ENCODE measurements at regions not wholly inside any gene's neighbourhood (a gene's known extent, or its start where the extent isn't known, plus 50 kb on each side); places are given as distances from the start of the nearest gene placed in this dataset.

DNA sequence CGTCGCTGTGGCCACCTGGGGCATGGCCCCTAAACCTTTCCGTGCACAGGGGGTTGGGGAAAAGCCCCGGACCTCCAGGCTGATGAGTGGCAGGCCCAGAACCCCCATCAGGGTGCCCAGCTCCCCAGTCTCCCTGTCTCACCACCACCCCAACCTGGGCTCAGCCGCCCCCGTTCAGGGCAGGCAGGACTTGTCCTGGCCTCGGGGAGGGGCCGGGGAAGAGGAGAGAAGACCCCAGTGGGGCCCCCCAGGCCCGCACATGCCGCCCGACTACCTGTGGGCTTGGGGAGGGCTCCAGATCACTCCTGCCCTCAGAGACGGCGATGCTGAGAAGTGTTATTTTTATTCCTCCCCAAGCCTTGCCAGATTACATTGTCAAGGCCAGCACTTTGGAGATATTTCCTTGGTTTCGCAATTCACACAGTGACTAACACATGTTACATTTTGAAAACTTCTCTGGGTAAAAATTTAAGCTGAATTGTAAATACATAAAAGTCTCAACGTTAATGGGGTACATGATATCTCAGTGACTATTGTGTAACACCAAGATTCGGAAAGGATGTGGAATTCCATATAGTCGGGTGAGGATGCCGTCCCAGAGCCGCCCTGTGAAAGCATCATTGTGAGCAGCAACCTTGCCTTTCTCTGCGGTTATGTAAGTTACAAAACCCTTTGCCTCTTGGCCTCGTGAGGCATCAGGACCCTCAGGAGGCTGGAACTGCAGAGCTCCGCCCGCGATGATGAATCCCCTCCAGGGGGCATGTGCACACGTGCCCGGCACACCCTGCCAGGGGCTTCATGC, 85.6 kb upstream of the DIO3 start:
- Histone ChIP-seq H3K4me3 (ENCODE audit: low read depth in 2 of 2, low read length in 1 of 2) (no peak overlapping the region), H3K36me3 (replicated peaks in 1 of 2; ENCODE audit: control insufficient read depth in 1 of 2, insufficient read depth in 2 of 2, low read length in 1 of 2) (no peaks in the 10 kb centered on the region), H3K9ac (no peak overlapping the region), H4K20me1 (ENCODE audit: insufficient read depth) (no peaks in the 10 kb centered on the region), H3K4me1 (ENCODE audit: control insufficient read depth in 1 of 2, insufficient read depth in 2 of 2, low read depth in 1 of 2, low read length in 1 of 2) (peaks cover 0 to 27% of the 10 kb centered on the region in 2 experiments; a peak in 1 of 4 replicates), H3K27ac (ENCODE audit: low read depth in 2 of 2, low read length in 1 of 2) (no peak overlapping the region), H3K27me3 (ENCODE audit: insufficient read depth) (no peaks in the 10 kb centered on the region), H3K9me3 (no peaks in the 10 kb centered on the region), H3K4me2 (no peak overlapping the region), H3K79me2 (ENCODE audit: insufficient read depth) (no peaks in the 10 kb centered on the region), H2AFZ (ENCODE audit: low read depth) (no peak overlapping the region), H3K9me2 (no peaks in the 10 kb centered on the region), H3F3A (replicated peaks; ENCODE audit: insufficient read depth) (no peaks in the 10 kb centered on the region)
- POLR2A ChIA-PET = no interaction called here
- no peak for TF ChIP-seq GABPA (IDR thresholded peaks at IDR 0.05; ENCODE audit: low read depth)
- no peak for TF ChIP-seq USF1 (IDR thresholded peaks at IDR 0.05; ENCODE audit: borderline replicate concordance, low read depth)
- no peak for TF ChIP-seq EZH2phosphoT487 (IDR thresholded peaks at IDR 0.05; ENCODE audit: borderline replicate concordance, low read depth)
- no peak for TF ChIP-seq CHD2 (IDR thresholded peaks at IDR 0.05; ENCODE audit: low read length, partially characterized antibody)
- TF ChIP-seq RFX5 (IDR thresholded peaks at IDR 0.05; ENCODE audit: low read length) = no peak
- TF ChIP-seq ZBTB33 (IDR thresholded peaks at IDR 0.05; ENCODE audit: borderline replicate concordance, low read depth) = no peak
- TF ChIP-seq FOXM1 (IDR thresholded peaks at IDR 0.05; ENCODE audit: low read depth) = no peak
- 34% methylated on average over 9 of the region's 26 CpGs for WGBS (ENCODE audit: low lambda C conversion rate)
- no peak for DNase-seq
- CTCF ChIA-PET = interaction anchor here (0.9 kb wide), 1 partner anchor 33 kb away, joined by 3 read pairs; no protein-coding TSS in a partner anchor

- no peaks in the 10 kb centered on the region for H3K79me2 ChIP-seq (ENCODE audit: insufficient read depth)
- no peaks in the 10 kb centered on the region for H3K27me3 ChIP-seq (ENCODE audit: insufficient read depth)
- H3K9me2 ChIP-seq = no peaks in the 10 kb centered on the region
- DNase-seq = no peak
- TF ChIP-seq RXRA (IDR thresholded peaks at IDR 0.05; ENCODE audit: borderline replicate concordance, low read depth) (no peak), NFIC (IDR thresholded peaks at IDR 0.05; ENCODE audit: borderline replicate concordance) (no peak), GABPA (IDR thresholded peaks at IDR 0.05; ENCODE audit: low read depth) (no peak), ZBTB33 (IDR thresholded peaks at IDR 0.05; ENCODE audit: borderline replicate concordance, low read depth) (no peak), MEF2A (IDR thresholded peaks at IDR 0.05; ENCODE audit: borderline replicate concordance, low read depth) (no peak), TCF12 (IDR thresholded peaks at IDR 0.05) (no peak), ELF1 (IDR thresholded peaks at IDR 0.05) (no peak)
- ChIA-PET CTCF (interaction anchor here (0.9 kb wide), 1 partner anchor 32 kb away, joined by 3 read pairs; no protein-coding TSS in a partner anchor), POLR2A (no interaction called here)
- no peaks in the 10 kb centered on the region for H3F3A ChIP-seq (replicated peaks; ENCODE audit: insufficient read depth)
- H3K4me2 ChIP-seq = no peak overlapping the region
- no peaks in the 10 kb centered on the region for H4K20me1 ChIP-seq (ENCODE audit: insufficient read depth)
- no peak overlapping the region for H3K27ac ChIP-seq (ENCODE audit: low read depth in 2 of 2, low read length in 1 of 2)
- H3K4me3 ChIP-seq (ENCODE audit: low read depth in 2 of 2, low read length in 1 of 2) = no peak overlapping the region
- 40% methylated on average over 8 of the region's 9 CpGs for WGBS (ENCODE audit: low lambda C conversion rate)
- H3K36me3 ChIP-seq (replicated peaks in 1 of 2; ENCODE audit: control insufficient read depth in 1 of 2, insufficient read depth in 2 of 2, low read length in 1 of 2) = no peaks in the 10 kb centered on the region
- H3K9ac ChIP-seq = no peak overlapping the region
- H2AFZ ChIP-seq (ENCODE audit: low read depth) = no peak overlapping the region
- no peaks in the 10 kb centered on the region for H3K9me3 ChIP-seq
- peaks cover 0 to 27% of the 10 kb centered on the region in 2 experiments; a peak in 1 of 4 replicates for H3K4me1 ChIP-seq (ENCODE audit: control insufficient read depth in 1 of 2, insufficient read depth in 2 of 2, low read depth in 1 of 2, low read length in 1 of 2)
These were observed 84.9 kb upstream of the DIO3 start for GRCh38 chr14:101476258-101476915.

All from SK-N-SH (cell line).